ENCODE measurements at regions not wholly inside any gene's neighbourhood (a gene's known extent, or its start where the extent isn't known, plus 50 kb on each side); places are given as distances from the start of the nearest gene placed in this dataset.

GRCh38 chr12:28140404-28140803, 49.9 kb upstream of the CCDC91 start:
- no peak overlapping the region for H3K27ac Mint-ChIP-seq
- H4K20me1 ChIP-seq (ENCODE audit: insufficient read depth, low read length), result no peaks in the 10 kb centered on the region
- no peak overlapping the region for H3K27ac ChIP-seq (ENCODE audit: low read depth in 1 of 2, low read length in 2 of 2)
- no peak overlapping the region for H3K4me2 ChIP-seq (replicated peaks; ENCODE audit: extremely low read depth, low read length, poor library complexity, severe bottlenecking)
- H3K4me3 ChIP-seq (replicated peaks in 1 of 3; ENCODE audit: low read depth in 2 of 3, low read length in 3 of 3), result no peak overlapping the region
- no peaks in the 10 kb centered on the region for H3K79me2 ChIP-seq (ENCODE audit: insufficient read depth, low read length)
- H3K36me3 ChIP-seq (replicated peaks in 1 of 2; ENCODE audit: control insufficient read depth in 1 of 2, insufficient read depth in 2 of 2, low read length in 2 of 2), result no peaks in the 10 kb centered on the region
- no peak for DNase-seq
- no peaks in the 10 kb centered on the region for H3K36me3 Mint-ChIP-seq
- no peaks in the 10 kb centered on the region for H3K27me3 ChIP-seq (ENCODE audit: control insufficient read depth in 2 of 2, insufficient read depth in 2 of 2, low read length in 2 of 2)
- peaks cover 0 to 2% (median 2%) of the 10 kb centered on the region in 3 donors for H3K27me3 Mint-ChIP-seq (ENCODE audit: low read depth in 3 of 3)
- H3K9me3 Mint-ChIP-seq, result peaks cover 0 to 2% (median 0%) of the 10 kb centered on the region in 7 donors
- H3K9ac ChIP-seq (ENCODE audit: insufficient read depth, low read length, poor library complexity, severe bottlenecking), result no peak overlapping the region
- H3K4me1 ChIP-seq (ENCODE audit: control insufficient read depth in 1 of 2, insufficient read depth in 2 of 2, low read length in 2 of 2), result no peaks in the 10 kb centered on the region
- no peaks in the 10 kb centered on the region for H3K4me1 Mint-ChIP-seq
- TF ChIP-seq, protein P1, sequence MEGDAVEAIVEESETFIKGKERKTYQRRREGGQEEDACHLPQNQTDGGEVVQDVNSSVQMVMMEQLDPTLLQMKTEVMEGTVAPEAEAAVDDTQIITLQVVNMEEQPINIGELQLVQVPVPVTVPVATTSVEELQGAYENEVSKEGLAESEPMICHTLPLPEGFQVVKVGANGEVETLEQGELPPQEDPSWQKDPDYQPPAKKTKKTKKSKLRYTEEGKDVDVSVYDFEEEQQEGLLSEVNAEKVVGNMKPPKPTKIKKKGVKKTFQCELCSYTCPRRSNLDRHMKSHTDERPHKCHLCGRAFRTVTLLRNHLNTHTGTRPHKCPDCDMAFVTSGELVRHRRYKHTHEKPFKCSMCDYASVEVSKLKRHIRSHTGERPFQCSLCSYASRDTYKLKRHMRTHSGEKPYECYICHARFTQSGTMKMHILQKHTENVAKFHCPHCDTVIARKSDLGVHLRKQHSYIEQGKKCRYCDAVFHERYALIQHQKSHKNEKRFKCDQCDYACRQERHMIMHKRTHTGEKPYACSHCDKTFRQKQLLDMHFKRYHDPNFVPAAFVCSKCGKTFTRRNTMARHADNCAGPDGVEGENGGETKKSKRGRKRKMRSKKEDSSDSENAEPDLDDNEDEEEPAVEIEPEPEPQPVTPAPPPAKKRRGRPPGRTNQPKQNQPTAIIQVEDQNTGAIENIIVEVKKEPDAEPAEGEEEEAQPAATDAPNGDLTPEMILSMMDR (IDR thresholded peaks at IDR 0.05), result no peak
- H3K9me3 ChIP-seq (replicated peaks in 1 of 2; ENCODE audit: control insufficient read depth in 1 of 2, insufficient read depth in 1 of 2, low read length in 2 of 2), result no peaks in the 10 kb centered on the region
- WGBS (ENCODE audit: insufficient coverage), result no CpG with 5 or more reads among the region's 2 CpGs
- intact Hi-C loops (cut with micrococcal nuclease), result no loop called here
- H2AFZ ChIP-seq (ENCODE audit: insufficient read depth, low read depth, low read length, poor library complexity, severe bottlenecking), result no peak overlapping the region
- no peak overlapping the region for H3K4me3 Mint-ChIP-seq
